GM23338 (cell line): ENCODE measurements at regions not wholly inside any gene's neighbourhood (a gene's known extent, or its start where the extent isn't known, plus 50 kb on each side); places are given as distances from the start of the nearest gene placed in this dataset.

ENCODE experiments used
- ATAC-seq: fragments of 200-7000 bp; cut with Tn5 transposase; 3 replicates; pipeline ENCODE4 v1.9.1; 2020
- DNase-seq: peaks from one replicate; pipeline ENCODE4 v3.0.0-alpha.2; 2015; ENCODE audit warnings: low spot score
- H2AFZ ChIP-seq: fragments of 200-600 bp; sonication (generic); 2 replicates; pipeline ENCODE4 v1.8.0; 2016; ENCODE audit warnings: antibody characterized with exemption, mild to moderate bottlenecking, moderate library complexity
- H3F3A ChIP-seq: fragments of 200-600 bp; sonication (generic); replicated peaks from 2 replicates; pipeline ENCODE4 v1.8.0; 2017; ENCODE audit warnings: antibody characterized with exemption, mixed run types, low read depth
- H3K27ac ChIP-seq: fragments of 200-600 bp; sonication (generic); 2 replicates; pipeline ENCODE4 v1.6.1; 2016; ENCODE audit warnings: low read depth
- H3K27me3 ChIP-seq: fragments of 200-600 bp; sonication (generic); 2 replicates; pipeline ENCODE4 v1.8.0; 2016; ENCODE audit warnings: mild to moderate bottlenecking, mixed run types, moderate library complexity; ENCODE audit not compliant: insufficient read depth
- H3K36me3 ChIP-seq: fragments of 200-600 bp; sonication (generic); 2 replicates; pipeline ENCODE4 v1.8.0; 2016; ENCODE audit warnings: mild to moderate bottlenecking; ENCODE audit not compliant: insufficient read depth
- H3K4me1 ChIP-seq: fragments of 200-600 bp; sonication (generic); 2 replicates; pipeline ENCODE4 v1.8.0; 2016; ENCODE audit warnings: mild to moderate bottlenecking, moderate library complexity; ENCODE audit not compliant: insufficient read depth
- H3K4me2 ChIP-seq: fragments of 200-600 bp; sonication (generic); 2 replicates; pipeline ENCODE4 v1.7.1; 2017; ENCODE audit warnings: mixed run types
- H3K4me3 ChIP-seq: fragments of 200-600 bp; sonication (generic); 2 replicates; pipeline ENCODE4 v1.6.1; 2016; ENCODE audit warnings: mixed run types
- H3K79me2 ChIP-seq: fragments of 200-600 bp; sonication (generic); replicated peaks from 2 replicates; pipeline ENCODE4 v1.8.0; 2017; ENCODE audit warnings: mild to moderate bottlenecking; ENCODE audit not compliant: insufficient read depth
- H3K9me2 ChIP-seq: fragments of 200-600 bp; sonication (generic); 2 replicates; pipeline ENCODE4 v1.8.0; 2017; ENCODE audit not compliant: insufficient read depth
- H4K20me1 ChIP-seq: fragments of 200-600 bp; sonication (generic); replicated peaks from 2 replicates; pipeline ENCODE4 v1.8.0; 2017; ENCODE audit warnings: mild to moderate bottlenecking; ENCODE audit not compliant: insufficient read depth
- H3K27ac Mint-ChIP-seq: 2 replicates; pipeline ENCODE4 v1.8.0; 2020; ENCODE audit warnings: inconsistent platforms, mild to moderate bottlenecking, moderate library complexity, mixed read lengths
- H3K27me3 Mint-ChIP-seq: 3 replicates; pipeline ENCODE4 v1.8.0; 2022; ENCODE audit warnings: low read depth, mild to moderate bottlenecking, moderate library complexity, mixed read lengths, inconsistent platforms; ENCODE audit not compliant: insufficient read depth, poor library complexity
- H3K36me3 Mint-ChIP-seq: 3 replicates; pipeline ENCODE4 v1.8.0; 2021; ENCODE audit warnings: low read depth, mild to moderate bottlenecking, inconsistent platforms, moderate library complexity, mixed read lengths
- H3K4me1 Mint-ChIP-seq: 3 replicates; pipeline ENCODE4 v1.8.0; 2020; ENCODE audit warnings: mild to moderate bottlenecking, inconsistent platforms, mixed read lengths
- H3K4me3 Mint-ChIP-seq: 3 replicates; pipeline ENCODE4 v1.8.0; 2021; ENCODE audit warnings: moderate library complexity, mild to moderate bottlenecking, inconsistent platforms, mixed read lengths
- H3K9me3 Mint-ChIP-seq: 3 replicates; pipeline ENCODE4 v1.8.0; 2020; ENCODE audit warnings: moderate library complexity, mild to moderate bottlenecking, inconsistent platforms, mixed read lengths
- CREB1 ChIP-seq: fragments of 250-450 bp; sonication (Bioruptor Pico); IDR thresholded peaks from 2 replicates; pipeline ENCODE4 v1.5.0; 2020; ENCODE audit warnings: low read depth, mild to moderate bottlenecking, moderate library complexity
- CTCF ChIP-seq, 2 experiments: fragments of 200-600 bp in 1 of 2; sonication (generic) in 1 of 2; conservative IDR thresholded peaks; 2 replicates each; pipeline versions ENCODE4 v1.5.1 to v1.6.1; 2016 to 2017; ENCODE audit warnings: antibody characterized with exemption in 2 of 2, low read depth in 2 of 2, mild to moderate bottlenecking in 2 of 2, moderate library complexity in 1 of 2
- EZH2 ChIP-seq: fragments of 200-600 bp; sonication (generic); IDR thresholded peaks from one replicate; pipeline ENCODE4 v1.8.0; 2017; ENCODE audit warnings: antibody characterized with exemption, mild to moderate bottlenecking, low read depth; ENCODE audit not compliant: unreplicated experiment
- NANOG ChIP-seq: IDR thresholded peaks from 2 replicates; pipeline ENCODE4 v1.6.1; 2016; ENCODE audit warnings: antibody characterized with exemption, borderline replicate concordance
- ZNF114 ChIP-seq: fragments of 250-450 bp; sonication (Bioruptor Pico); IDR thresholded peaks from 2 replicates; pipeline ENCODE4 v1.5.0; 2020; ENCODE audit warnings: mild to moderate bottlenecking, moderate library complexity
- ZNF331 ChIP-seq: fragments of 250-450 bp; sonication (Bioruptor Pico); IDR thresholded peaks from 2 replicates; pipeline ENCODE4 v1.5.0; 2020; ENCODE audit warnings: low read depth, mild to moderate bottlenecking, moderate library complexity
- TF ChIP-seq, protein P1 (sequence below): fragments of 250-450 bp; sonication (Bioruptor Pico); IDR thresholded peaks from 2 replicates; pipeline ENCODE4 v1.5.0; 2020; ENCODE audit warnings: mild to moderate bottlenecking, moderate library complexity

DNA sequence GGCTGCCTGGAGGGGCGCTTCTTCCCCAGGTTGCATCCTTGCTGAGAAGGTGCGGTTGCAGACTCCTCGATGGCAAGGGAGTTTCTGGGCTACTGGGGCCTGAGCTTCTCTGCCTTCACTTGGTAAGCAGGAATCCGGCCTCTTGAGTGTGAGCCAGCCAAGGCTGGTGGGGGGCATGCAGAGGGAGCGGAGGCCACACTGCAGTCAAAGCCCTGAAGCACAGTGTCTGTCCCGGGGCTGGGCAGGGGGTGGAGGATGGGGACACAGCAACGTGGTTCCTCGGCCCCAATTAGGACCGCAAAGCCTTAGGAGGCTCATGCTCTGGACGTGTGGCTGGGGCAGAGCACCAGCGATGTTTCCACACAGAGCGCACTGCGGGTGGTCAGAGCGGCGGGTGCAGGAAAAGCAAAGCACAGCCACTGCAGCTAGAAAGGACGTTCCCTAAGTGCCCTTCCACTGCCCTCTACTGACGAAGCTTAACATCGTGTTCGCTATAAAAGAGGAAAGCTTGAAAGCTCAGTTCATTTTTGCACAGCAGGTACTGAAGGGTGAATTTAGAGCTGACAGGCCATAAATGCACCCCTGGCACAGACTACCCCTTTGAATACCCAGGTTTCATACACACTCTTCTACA, 60.7 kb upstream of the COG2 start:
- peaks cover 10% of the 10 kb centered on the region; the same call in 2 of the 3 replicates for H3K9me3 Mint-ChIP-seq
- H3K4me1 Mint-ChIP-seq = peaks cover 18% of the 10 kb centered on the region
- H3K27me3 Mint-ChIP-seq = no peaks in the 10 kb centered on the region
- Histone ChIP-seq H4K20me1 (no peaks in the 10 kb centered on the region), H3K4me1 (peaks cover 14% of the 10 kb centered on the region), H3K9me2 (no peaks in the 10 kb centered on the region), H3K4me2 (0 out of 2 replicates have a peak overlapping the region, but pooled peaks have one; percentile 24), H3K4me3 (no peak overlapping the region), H3K27ac (no peak overlapping the region), H3F3A (no peaks in the 10 kb centered on the region), H3K36me3 (no peaks in the 10 kb centered on the region), H3K79me2 (no peaks in the 10 kb centered on the region), H2AFZ (peak overlapping the region; percentile 88), H3K27me3 (no peaks in the 10 kb centered on the region)
- peaks cover 5% of the 10 kb centered on the region; the same call in 1 of the 3 replicates for H3K36me3 Mint-ChIP-seq
- no peak overlapping the region for H3K4me3 Mint-ChIP-seq
- no peak overlapping the region for H3K27ac Mint-ChIP-seq
- DNase-seq (peak; percentile 78), ATAC-seq (peak; percentile 93)
- TF ChIP-seq ZNF331 (CRISPR knock-in tag) = no peak
- TF ChIP-seq EZH2 = no peak
- peak; percentile 57 to 80 for TF ChIP-seq CTCF (conservative IDR thresholded peaks at IDR 0.05; ENCODE audit: low read depth in 2 of 2)
- no peak for TF ChIP-seq ZNF114 (CRISPR knock-in tag)
- no peak for TF ChIP-seq NANOG

DNA sequence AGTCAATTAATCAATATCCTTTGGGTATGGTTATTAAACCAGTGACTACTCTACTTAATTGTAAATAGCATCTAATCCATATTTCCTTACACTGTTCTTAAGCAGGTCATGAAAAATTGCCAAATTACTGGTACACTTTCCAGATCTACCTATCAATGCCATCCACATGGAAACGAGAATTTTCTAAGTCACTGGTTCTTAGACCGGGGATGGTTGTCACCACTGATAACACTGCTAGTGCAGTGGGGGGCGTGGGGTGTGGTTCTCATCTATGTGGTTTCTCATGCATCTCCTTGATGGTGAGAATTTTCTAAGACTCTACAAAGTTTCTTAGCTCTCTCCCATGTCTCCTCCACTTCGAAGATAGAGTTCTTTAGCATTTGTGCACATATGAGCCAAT, 63.7 kb upstream of the COG2 start:
- ATAC-seq = no peak
- Histone ChIP-seq H3K27me3 (no peaks in the 10 kb centered on the region), H3K27ac (no peak overlapping the region), H3K36me3 (no peaks in the 10 kb centered on the region), H2AFZ (no peak overlapping the region), H3K4me1 (peaks cover 5% of the 10 kb centered on the region; the same call in 1 of the 2 replicates), H4K20me1 (no peaks in the 10 kb centered on the region), H3F3A (no peaks in the 10 kb centered on the region), H3K79me2 (no peaks in the 10 kb centered on the region), H3K9me2 (no peaks in the 10 kb centered on the region), H3K4me2 (no peak overlapping the region), H3K4me3 (no peak overlapping the region)
- H3K27ac Mint-ChIP-seq = no peak overlapping the region
- H3K9me3 Mint-ChIP-seq = peaks cover 8% of the 10 kb centered on the region; the same call in 2 of the 3 replicates
- peaks cover 16% of the 10 kb centered on the region for H3K4me1 Mint-ChIP-seq
- peaks cover 5% of the 10 kb centered on the region; the same call in 1 of the 3 replicates for H3K36me3 Mint-ChIP-seq
- peaks cover 1% of the 10 kb centered on the region for H3K27me3 Mint-ChIP-seq
- DNase-seq = no peak
- H3K4me3 Mint-ChIP-seq = no peak overlapping the region
- TF ChIP-seq CTCF (conservative IDR thresholded peaks at IDR 0.05; ENCODE audit: low read depth in 2 of 2) (no peak), CREB1 (CRISPR knock-in tag) (no peak)
- TF ChIP-seq, protein P1, sequence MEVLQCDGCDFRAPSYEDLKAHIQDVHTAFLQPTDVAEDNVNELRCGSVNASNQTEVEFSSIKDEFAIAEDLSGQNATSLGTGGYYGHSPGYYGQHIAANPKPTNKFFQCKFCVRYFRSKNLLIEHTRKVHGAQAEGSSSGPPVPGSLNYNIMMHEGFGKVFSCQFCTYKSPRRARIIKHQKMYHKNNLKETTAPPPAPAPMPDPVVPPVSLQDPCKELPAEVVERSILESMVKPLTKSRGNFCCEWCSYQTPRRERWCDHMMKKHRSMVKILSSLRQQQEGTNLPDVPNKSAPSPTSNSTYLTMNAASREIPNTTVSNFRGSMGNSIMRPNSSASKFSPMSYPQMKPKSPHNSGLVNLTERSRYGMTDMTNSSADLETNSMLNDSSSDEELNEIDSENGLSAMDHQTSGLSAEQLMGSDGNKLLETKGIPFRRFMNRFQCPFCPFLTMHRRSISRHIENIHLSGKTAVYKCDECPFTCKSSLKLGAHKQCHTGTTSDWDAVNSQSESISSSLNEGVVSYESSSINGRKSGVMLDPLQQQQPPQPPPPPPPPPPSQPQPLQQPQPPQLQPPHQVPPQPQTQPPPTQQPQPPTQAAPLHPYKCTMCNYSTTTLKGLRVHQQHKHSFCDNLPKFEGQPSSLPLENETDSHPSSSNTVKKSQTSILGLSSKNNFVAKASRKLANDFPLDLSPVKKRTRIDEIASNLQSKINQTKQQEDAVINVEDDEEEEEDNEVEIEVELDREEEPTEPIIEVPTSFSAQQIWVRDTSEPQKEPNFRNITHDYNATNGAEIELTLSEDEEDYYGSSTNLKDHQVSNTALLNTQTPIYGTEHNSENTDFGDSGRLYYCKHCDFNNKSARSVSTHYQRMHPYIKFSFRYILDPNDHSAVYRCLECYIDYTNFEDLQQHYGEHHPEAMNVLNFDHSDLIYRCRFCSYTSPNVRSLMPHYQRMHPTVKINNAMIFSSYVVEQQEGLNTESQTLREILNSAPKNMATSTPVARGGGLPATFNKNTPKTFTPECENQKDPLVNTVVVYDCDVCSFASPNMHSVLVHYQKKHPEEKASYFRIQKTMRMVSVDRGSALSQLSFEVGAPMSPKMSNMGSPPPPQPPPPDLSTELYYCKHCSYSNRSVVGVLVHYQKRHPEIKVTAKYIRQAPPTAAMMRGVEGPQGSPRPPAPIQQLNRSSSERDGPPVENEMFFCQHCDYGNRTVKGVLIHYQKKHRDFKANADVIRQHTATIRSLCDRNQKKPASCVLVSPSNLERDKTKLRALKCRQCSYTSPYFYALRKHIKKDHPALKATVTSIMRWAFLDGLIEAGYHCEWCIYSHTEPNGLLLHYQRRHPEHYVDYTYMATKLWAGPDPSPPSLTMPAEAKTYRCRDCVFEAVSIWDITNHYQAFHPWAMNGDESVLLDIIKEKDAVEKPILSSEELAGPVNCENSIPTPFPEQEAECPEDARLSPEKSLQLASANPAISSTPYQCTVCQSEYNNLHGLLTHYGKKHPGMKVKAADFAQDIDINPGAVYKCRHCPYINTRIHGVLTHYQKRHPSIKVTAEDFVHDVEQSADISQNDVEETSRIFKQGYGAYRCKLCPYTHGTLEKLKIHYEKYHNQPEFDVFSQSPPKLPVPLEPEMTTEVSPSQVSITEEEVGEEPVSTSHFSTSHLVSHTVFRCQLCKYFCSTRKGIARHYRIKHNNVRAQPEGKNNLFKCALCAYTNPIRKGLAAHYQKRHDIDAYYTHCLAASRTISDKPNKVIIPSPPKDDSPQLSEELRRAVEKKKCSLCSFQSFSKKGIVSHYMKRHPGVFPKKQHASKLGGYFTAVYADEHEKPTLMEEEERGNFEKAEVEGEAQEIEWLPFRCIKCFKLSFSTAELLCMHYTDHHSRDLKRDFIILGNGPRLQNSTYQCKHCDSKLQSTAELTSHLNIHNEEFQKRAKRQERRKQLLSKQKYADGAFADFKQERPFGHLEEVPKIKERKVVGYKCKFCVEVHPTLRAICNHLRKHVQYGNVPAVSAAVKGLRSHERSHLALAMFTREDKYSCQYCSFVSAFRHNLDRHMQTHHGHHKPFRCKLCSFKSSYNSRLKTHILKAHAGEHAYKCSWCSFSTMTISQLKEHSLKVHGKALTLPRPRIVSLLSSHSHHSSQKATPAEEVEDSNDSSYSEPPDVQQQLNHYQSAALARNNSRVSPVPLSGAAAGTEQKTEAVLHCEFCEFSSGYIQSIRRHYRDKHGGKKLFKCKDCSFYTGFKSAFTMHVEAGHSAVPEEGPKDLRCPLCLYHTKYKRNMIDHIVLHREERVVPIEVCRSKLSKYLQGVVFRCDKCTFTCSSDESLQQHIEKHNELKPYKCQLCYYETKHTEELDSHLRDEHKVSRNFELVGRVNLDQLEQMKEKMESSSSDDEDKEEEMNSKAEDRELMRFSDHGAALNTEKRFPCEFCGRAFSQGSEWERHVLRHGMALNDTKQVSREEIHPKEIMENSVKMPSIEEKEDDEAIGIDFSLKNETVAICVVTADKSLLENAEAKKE (CRISPR knock-in tag) = no peak
